ENCODE measurements at regions not wholly inside any gene's neighbourhood (a gene's known extent, or its start where the extent isn't known, plus 50 kb on each side); places are given as distances from the start of the nearest gene placed in this dataset.
"Not testable (repeated sequence)": the region's sequence is repeated elsewhere in the genome, so short reads cannot be mapped to it uniquely, and the experiment has no call there.

GRCh38 chr5:83857341-83857740 is 136.7 kb upstream of the HAPLN1 start:
- TF ChIP-seq CTCF (IDR thresholded peaks at IDR 0.05): no peak
- Mint-ChIP-seq H3K27me3 (ENCODE audit: low read depth in 3 of 3) (no peaks in the 10 kb centered on the region), H3K27ac (no peak overlapping the region), H3K9me3 (peaks cover 0 to 3% (median 0%) of the 10 kb centered on the region in 7 donors), H3K4me3 (no peak overlapping the region), H3K4me1 (no peaks in the 10 kb centered on the region), H3K36me3 (no peaks in the 10 kb centered on the region)
- H4K20me1 ChIP-seq (ENCODE audit: insufficient read depth, low read length): no peaks in the 10 kb centered on the region
- H3K36me3 ChIP-seq (replicated peaks in 1 of 2; ENCODE audit: control insufficient read depth in 1 of 2, insufficient read depth in 2 of 2, low read length in 2 of 2): no peaks in the 10 kb centered on the region
- H3K27me3 ChIP-seq (ENCODE audit: control insufficient read depth in 2 of 2, insufficient read depth in 2 of 2, low read length in 2 of 2): no peaks in the 10 kb centered on the region
- H2AFZ ChIP-seq (ENCODE audit: insufficient read depth, low read depth, low read length, poor library complexity, severe bottlenecking): no peak overlapping the region
- no peak overlapping the region for H3K4me3 ChIP-seq (replicated peaks in 1 of 3; ENCODE audit: low read depth in 2 of 3, low read length in 3 of 3)
- no peak overlapping the region for H3K27ac ChIP-seq (ENCODE audit: low read depth in 1 of 2, low read length in 2 of 2)
- no CpG with 5 or more reads among the region's 1 CpG for WGBS (ENCODE audit: insufficient coverage)
- H3K4me2 ChIP-seq (replicated peaks; ENCODE audit: extremely low read depth, low read length, poor library complexity, severe bottlenecking): no peak overlapping the region
- H3K79me2 ChIP-seq (ENCODE audit: insufficient read depth, low read length): no peaks in the 10 kb centered on the region
- no peak for DNase-seq
- intact Hi-C loops (cut with micrococcal nuclease): no loop called here
- H3K9me3 ChIP-seq (replicated peaks in 1 of 2; ENCODE audit: control insufficient read depth in 1 of 2, insufficient read depth in 1 of 2, low read length in 2 of 2): no peaks in the 10 kb centered on the region
- no peak overlapping the region for H3K9ac ChIP-seq (ENCODE audit: insufficient read depth, low read length, poor library complexity, severe bottlenecking)
- H3K4me1 ChIP-seq (ENCODE audit: control insufficient read depth in 1 of 2, insufficient read depth in 2 of 2, low read length in 2 of 2): no peaks in the 10 kb centered on the region

GRCh38 chr5:83856881-83857280 is 136.2 kb upstream of the HAPLN1 start:
- no peaks in the 10 kb centered on the region for H3K36me3 ChIP-seq (replicated peaks in 1 of 2; ENCODE audit: control insufficient read depth in 1 of 2, insufficient read depth in 2 of 2, low read length in 2 of 2)
- no peaks in the 10 kb centered on the region for H3K9me3 ChIP-seq (replicated peaks in 1 of 2; ENCODE audit: control insufficient read depth in 1 of 2, insufficient read depth in 1 of 2, low read length in 2 of 2)
- 100% methylated on average over 4 of the region's 6 CpGs for WGBS (ENCODE audit: insufficient coverage)
- H2AFZ ChIP-seq (ENCODE audit: insufficient read depth, low read depth, low read length, poor library complexity, severe bottlenecking): no peak overlapping the region
- intact Hi-C loops (cut with micrococcal nuclease): no loop called here
- Mint-ChIP-seq H3K9me3 (peaks cover 0 to 3% (median 0%) of the 10 kb centered on the region in 7 donors), H3K27me3 (ENCODE audit: low read depth in 3 of 3) (no peaks in the 10 kb centered on the region), H3K27ac (no peak overlapping the region), H3K4me3 (no peak overlapping the region), H3K4me1 (no peaks in the 10 kb centered on the region), H3K36me3 (no peaks in the 10 kb centered on the region)
- no peaks in the 10 kb centered on the region for H4K20me1 ChIP-seq (ENCODE audit: insufficient read depth, low read length)
- no peak overlapping the region for H3K4me3 ChIP-seq (replicated peaks in 1 of 3; ENCODE audit: low read depth in 2 of 3, low read length in 3 of 3)
- no peak overlapping the region for H3K9ac ChIP-seq (ENCODE audit: insufficient read depth, low read length, poor library complexity, severe bottlenecking)
- H3K27ac ChIP-seq (ENCODE audit: low read depth in 1 of 2, low read length in 2 of 2): no peak overlapping the region
- no peaks in the 10 kb centered on the region for H3K4me1 ChIP-seq (ENCODE audit: control insufficient read depth in 1 of 2, insufficient read depth in 2 of 2, low read length in 2 of 2)
- H3K79me2 ChIP-seq (ENCODE audit: insufficient read depth, low read length): no peaks in the 10 kb centered on the region
- no peak overlapping the region for H3K4me2 ChIP-seq (replicated peaks; ENCODE audit: extremely low read depth, low read length, poor library complexity, severe bottlenecking)
- TF ChIP-seq CTCF (IDR thresholded peaks at IDR 0.05): no peak
- no peak for DNase-seq
- H3K27me3 ChIP-seq (ENCODE audit: control insufficient read depth in 2 of 2, insufficient read depth in 2 of 2, low read length in 2 of 2): no peaks in the 10 kb centered on the region

- H3K36me3 Mint-ChIP-seq; intact Hi-C loops (cut with micrococcal nuclease); H3K9me3 ChIP-seq (replicated peaks in 1 of 2; ENCODE audit: control insufficient read depth in 1 of 2, insufficient read depth in 1 of 2, low read length in 2 of 2); H3K4me2 ChIP-seq (replicated peaks; ENCODE audit: extremely low read depth, low read length, poor library complexity, severe bottlenecking); DNase-seq; H3K9me3 Mint-ChIP-seq; H3K4me1 Mint-ChIP-seq; H3K27me3 Mint-ChIP-seq (ENCODE audit: low read depth in 3 of 3); H3K27me3 ChIP-seq (ENCODE audit: control insufficient read depth in 2 of 2, insufficient read depth in 2 of 2, low read length in 2 of 2); H4K20me1 ChIP-seq (ENCODE audit: insufficient read depth, low read length); H2AFZ ChIP-seq (ENCODE audit: insufficient read depth, low read depth, low read length, poor library complexity, severe bottlenecking); H3K27ac ChIP-seq (ENCODE audit: low read depth in 1 of 2, low read length in 2 of 2); H3K4me3 ChIP-seq (replicated peaks in 1 of 3; ENCODE audit: low read depth in 2 of 3, low read length in 3 of 3); H3K4me1 ChIP-seq (ENCODE audit: control insufficient read depth in 1 of 2, insufficient read depth in 2 of 2, low read length in 2 of 2); H3K36me3 ChIP-seq (replicated peaks in 1 of 2; ENCODE audit: control insufficient read depth in 1 of 2, insufficient read depth in 2 of 2, low read length in 2 of 2); H3K4me3 Mint-ChIP-seq; H3K9ac ChIP-seq (ENCODE audit: insufficient read depth, low read length, poor library complexity, severe bottlenecking); H3K79me2 ChIP-seq (ENCODE audit: insufficient read depth, low read length): not testable (repeated sequence)
- peak overlapping the region in 1 of 7 donors; percentile 42 for H3K27ac Mint-ChIP-seq
- 60% methylated on average over 1 of the region's 3 CpGs for WGBS (ENCODE audit: insufficient coverage)
These were observed 129.8 kb upstream of the HAPLN1 start for GRCh38 chr5:83850412-83850811.

Measured in CD14-positive monocyte (primary cell).